Large intestine (tissue), 3 donors: ENCODE measurements at regions not wholly inside any gene's neighbourhood (a gene's known extent, or its start where the extent isn't known, plus 50 kb on each side); places are given as distances from the start of the nearest gene placed in this dataset.

Experiments used
- DNase-seq, 2 donors: peaks; one replicate each; pipeline versions ENCODE4 v3.0.0 to v3.0.0-alpha.2; 2013
- H3K27ac ChIP-seq: one replicate; pipeline ENCODE4 v1.5.1; 2013; ENCODE audit warnings: low read length
- H3K27me3 ChIP-seq: 2 replicates; pipeline ENCODE4 v1.6.1; 2013; ENCODE audit warnings: low read length; ENCODE audit not compliant: control insufficient read depth, insufficient read depth
- H3K36me3 ChIP-seq: 2 replicates; pipeline ENCODE4 v1.6.1; 2013; ENCODE audit warnings: low read length; ENCODE audit not compliant: control insufficient read depth, insufficient read depth
- H3K4me1 ChIP-seq: one replicate; pipeline ENCODE4 v1.6.1; 2013; ENCODE audit warnings: low read length; ENCODE audit not compliant: control insufficient read depth, insufficient read depth
- H3K4me3 ChIP-seq: one replicate; pipeline ENCODE4 v1.5.1; 2013; ENCODE audit warnings: low read length
- H3K9me3 ChIP-seq: one replicate; pipeline ENCODE4 v1.6.1; 2013; ENCODE audit warnings: mild to moderate bottlenecking, low read depth, low read length, moderate library complexity; ENCODE audit not compliant: control insufficient read depth
- WGBS: methylation state at CpG from one replicate; pipeline ENCODE4 v1.1.5; 2013; ENCODE audit warnings: low lambda C conversion rate; ENCODE audit not compliant: insufficient coverage; 5-methylcytosine and 5-hydroxymethylcytosine counted together

DNA sequence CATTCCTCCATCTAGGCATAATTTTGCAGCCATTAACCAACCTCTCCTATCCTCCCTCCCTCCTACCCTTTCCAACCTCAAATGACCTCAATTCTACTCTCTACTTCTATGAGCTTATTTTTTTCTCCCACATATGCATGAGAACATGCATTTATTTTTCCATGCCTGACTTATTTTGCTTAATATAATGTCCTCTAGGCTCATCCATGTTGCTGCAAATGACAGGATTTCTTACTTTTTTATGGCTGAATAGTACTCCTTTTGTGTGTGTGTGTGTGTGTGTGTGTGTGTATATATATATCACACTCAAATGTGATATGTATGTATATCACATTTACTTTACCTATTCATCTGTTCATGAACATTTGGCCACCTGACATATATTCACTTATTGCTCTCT lies 339.4 kb downstream of the SIPA1L2 start:
- no peaks in the 10 kb centered on the region for H3K9me3 ChIP-seq
- H3K27ac ChIP-seq: no peak overlapping the region
- peaks cover 4% of the 10 kb centered on the region for H3K4me1 ChIP-seq
- no peak overlapping the region for H3K4me3 ChIP-seq
- no peaks in the 10 kb centered on the region for H3K36me3 ChIP-seq
- no peaks in the 10 kb centered on the region for H3K27me3 ChIP-seq
- DNase-seq: no peak

DNA sequence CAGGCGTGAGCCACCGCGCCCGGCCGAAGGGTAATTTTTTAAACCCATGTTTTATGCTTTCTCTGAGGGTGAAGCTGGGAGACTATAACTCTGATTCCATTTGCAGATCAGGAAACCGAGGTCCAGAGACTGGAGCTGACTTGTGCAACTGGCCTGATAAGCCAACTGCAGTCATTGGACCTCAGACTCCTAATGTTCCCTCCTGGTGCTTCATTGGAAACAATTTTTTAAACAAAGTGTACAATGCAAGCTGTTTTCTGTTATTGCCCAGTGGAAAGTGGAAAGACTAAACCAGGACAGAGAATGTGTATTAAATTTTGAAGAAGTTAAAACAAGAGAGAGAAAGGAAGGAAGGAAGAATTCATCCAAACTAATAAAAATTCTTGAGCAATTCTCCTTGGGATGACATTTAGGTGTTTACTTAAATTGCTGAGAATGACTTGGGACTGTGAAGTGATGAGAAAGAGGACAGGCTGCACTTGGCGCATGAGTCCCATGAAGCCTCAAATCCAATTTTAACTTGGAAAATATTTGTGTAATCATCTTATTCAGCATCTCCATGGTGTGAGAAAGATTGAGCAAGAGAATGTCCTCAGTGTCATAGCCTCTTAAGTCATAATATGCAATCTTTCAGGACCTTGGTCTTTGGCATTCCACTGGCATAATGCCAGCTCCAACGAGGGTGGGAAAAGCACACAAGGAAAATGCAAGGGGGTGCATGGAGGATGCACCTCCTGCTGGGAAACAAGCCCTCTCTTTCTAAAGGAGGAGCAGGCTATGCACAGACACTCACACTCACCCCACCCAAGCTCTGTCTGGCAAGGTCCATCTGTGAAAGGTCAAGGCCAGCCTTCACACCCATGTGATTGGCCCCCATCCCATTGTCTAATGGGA lies 342.0 kb downstream of the SIPA1L2 start:
- H3K9me3 ChIP-seq: no peaks in the 10 kb centered on the region
- H3K4me3 ChIP-seq: no peak overlapping the region
- DNase-seq: peak; percentile 56 to 66
- peaks cover 4% of the 10 kb centered on the region for H3K4me1 ChIP-seq
- H3K36me3 ChIP-seq: no peaks in the 10 kb centered on the region
- WGBS: 67% methylated on average over 1 of the region's 8 CpGs
- no peak overlapping the region for H3K27ac ChIP-seq
- no peaks in the 10 kb centered on the region for H3K27me3 ChIP-seq

DNA sequence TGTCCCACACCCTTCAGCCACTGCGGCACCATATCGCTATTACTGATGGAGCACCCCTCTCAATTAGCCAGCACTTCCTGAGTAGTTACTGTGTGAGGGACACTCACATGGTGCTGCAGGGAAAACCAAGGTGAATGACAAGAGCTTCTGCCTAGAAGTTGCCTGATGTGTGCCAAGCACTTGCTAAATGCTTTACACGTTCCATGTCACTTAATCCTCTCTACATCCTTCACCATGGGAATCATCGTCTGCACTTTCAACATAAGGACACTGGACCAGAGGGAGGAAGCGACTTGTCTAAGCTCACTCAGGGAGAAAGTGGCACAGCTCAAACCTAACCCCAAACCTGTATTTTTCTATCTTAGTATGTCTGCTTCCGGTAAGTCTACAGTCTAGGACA lies 344.8 kb downstream of the SIPA1L2 start:
- Histone ChIP-seq H3K4me1 (peaks cover 4% of the 10 kb centered on the region), H3K27me3 (no peaks in the 10 kb centered on the region), H3K9me3 (no peaks in the 10 kb centered on the region), H3K36me3 (no peaks in the 10 kb centered on the region), H3K4me3 (no peak overlapping the region), H3K27ac (no peak overlapping the region)
- no CpG with 5 or more reads among the region's 6 CpGs for WGBS
- no peak for DNase-seq

GRCh38 chr1:232283864-232284263 lies 346.1 kb downstream of the SIPA1L2 start:
- Histone ChIP-seq H3K4me3 (no peak overlapping the region), H3K4me1 (peaks cover 4% of the 10 kb centered on the region), H3K27ac (no peak overlapping the region), H3K36me3 (no peaks in the 10 kb centered on the region), H3K27me3 (no peaks in the 10 kb centered on the region), H3K9me3 (no peaks in the 10 kb centered on the region)
- DNase-seq: no peak
- WGBS: no CpG with 5 or more reads among the region's 4 CpGs

GRCh38 chr1:232282498-232282897 lies 347.4 kb downstream of the SIPA1L2 start:
- WGBS: no CpG with 5 or more reads among the region's 1 CpG
- H3K9me3 ChIP-seq: no peaks in the 10 kb centered on the region

GRCh38 chr1:232280910-232281309 lies 349.0 kb downstream of the SIPA1L2 start:
- WGBS: no CpG with 5 or more reads among the region's 4 CpGs
- Histone ChIP-seq H3K27ac (no peak overlapping the region), H3K4me3 (no peak overlapping the region), H3K9me3 (no peaks in the 10 kb centered on the region), H3K4me1 (peaks cover 7% of the 10 kb centered on the region), H3K27me3 (no peaks in the 10 kb centered on the region), H3K36me3 (no peaks in the 10 kb centered on the region)
- DNase-seq: no peak

More at GRCh38 chr1:232282498-232282897, 347.4 kb downstream of the SIPA1L2 start:
- no peak overlapping the region for H3K27ac ChIP-seq
- no peak overlapping the region for H3K4me3 ChIP-seq
- H3K36me3 ChIP-seq: no peaks in the 10 kb centered on the region
- H3K27me3 ChIP-seq: no peaks in the 10 kb centered on the region
- H3K4me1 ChIP-seq: peaks cover 1% of the 10 kb centered on the region
- DNase-seq: no peak

DNA sequence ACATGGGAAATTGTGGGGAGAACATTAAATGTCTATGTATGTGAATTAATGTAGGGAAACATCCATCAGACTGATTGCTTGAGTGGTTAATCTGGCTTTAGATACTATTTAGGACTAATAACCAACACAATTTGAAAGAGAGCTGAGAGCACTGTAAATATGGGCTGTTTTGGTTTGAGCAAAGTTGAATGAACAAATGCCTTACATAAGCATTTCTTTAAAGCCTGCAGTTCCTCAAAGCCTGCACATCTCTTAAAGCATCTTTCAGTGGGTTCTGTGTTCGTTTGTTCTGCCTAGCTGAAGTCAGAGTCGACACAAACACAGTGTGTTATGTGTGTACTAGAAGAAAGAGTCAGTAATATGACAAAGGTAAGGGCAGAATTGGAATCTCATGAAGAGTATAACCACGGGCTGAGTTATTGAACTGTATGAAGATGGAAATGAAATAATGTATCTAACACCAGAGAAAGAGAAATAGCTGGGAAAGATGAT lies 350.0 kb downstream of the SIPA1L2 start:
- no peak for DNase-seq
- Histone ChIP-seq H3K9me3 (no peaks in the 10 kb centered on the region), H3K4me3 (no peak overlapping the region), H3K27ac (no peak overlapping the region), H3K27me3 (no peaks in the 10 kb centered on the region), H3K36me3 (no peaks in the 10 kb centered on the region), H3K4me1 (peaks cover 7% of the 10 kb centered on the region)
- WGBS: 76% methylated on average over 2 of the region's 3 CpGs

GRCh38 chr1:232278925-232279324 lies 351.0 kb downstream of the SIPA1L2 start:
- H3K27me3 ChIP-seq: no peaks in the 10 kb centered on the region
- H3K4me3 ChIP-seq: no peak overlapping the region
- WGBS: no CpG with 5 or more reads among the region's 1 CpG
- no peak for DNase-seq
- H3K4me1 ChIP-seq: peaks cover 11% of the 10 kb centered on the region
- H3K36me3 ChIP-seq: no peaks in the 10 kb centered on the region
- H3K27ac ChIP-seq: no peak overlapping the region
- H3K9me3 ChIP-seq: no peaks in the 10 kb centered on the region

GRCh38 chr1:232276651-232277050 lies 353.3 kb downstream of the SIPA1L2 start:
- Histone ChIP-seq H3K27me3 (no peaks in the 10 kb centered on the region), H3K9me3 (no peaks in the 10 kb centered on the region), H3K36me3 (no peaks in the 10 kb centered on the region), H3K4me3 (peak overlapping the region; percentile 58), H3K4me1 (peaks cover 11% of the 10 kb centered on the region), H3K27ac (peak overlapping the region; percentile 96)
- WGBS: 20% methylated on average over 1 of the region's 1 CpG
- DNase-seq: peak; percentile 86 to 93

GRCh38 chr1:232274999-232275710 lies 354.8 kb downstream of the SIPA1L2 start:
- Histone ChIP-seq H3K36me3 (no peaks in the 10 kb centered on the region), H3K9me3 (no peaks in the 10 kb centered on the region), H3K27ac (peak overlapping the region; percentile 96), H3K4me3 (peak overlapping the region; percentile 58), H3K4me1 (peaks cover 11% of the 10 kb centered on the region), H3K27me3 (no peaks in the 10 kb centered on the region)
- WGBS: 43% methylated on average over 1 of the region's 11 CpGs
- DNase-seq: peak in 1 of 2 donors; percentile 69
